Daoy (cell line): ENCODE measurements at regions not wholly inside any gene's neighbourhood (a gene's known extent, or its start where the extent isn't known, plus 50 kb on each side); places are given as distances from the start of the nearest gene placed in this dataset.

Experiments
- DNase-seq: peaks from one replicate; pipeline ENCODE4 v3.0.0-alpha.2; 2015; ENCODE audit warnings: low read depth

- peak; percentile 39 for DNase-seq
Observed at GRCh38 chr18:75607701-75608100, 180.2 kb upstream of the SMIM21 start.

GRCh38 chr18:75592527-75592926 is 165.0 kb upstream of the SMIM21 start:
- DNase-seq = no peak

- peak; percentile 9 for DNase-seq
Observed at GRCh38 chr18:75588412-75588811, 160.9 kb upstream of the SMIM21 start.

- no peak for DNase-seq
Observed at GRCh38 chr18:75587131-75587530, 159.6 kb upstream of the SMIM21 start.

- DNase-seq = no peak
Observed at GRCh38 chr18:75586130-75586889, 158.8 kb upstream of the SMIM21 start.

- no peak for DNase-seq
Observed at GRCh38 chr18:75582940-75583339, 155.4 kb upstream of the SMIM21 start.

GRCh38 chr18:75582406-75582821 is 154.9 kb upstream of the SMIM21 start:
- peak; percentile 44 for DNase-seq

GRCh38 chr18:75581336-75582131 is 154.0 kb upstream of the SMIM21 start:
- no peak for DNase-seq

GRCh38 chr18:75574187-75574586 is 146.7 kb upstream of the SMIM21 start:
- no peak for DNase-seq

GRCh38 chr18:75563150-75563549 is 135.6 kb upstream of the SMIM21 start:
- DNase-seq = no peak

GRCh38 chr18:75562216-75562615 is 134.7 kb upstream of the SMIM21 start:
- no peak for DNase-seq

GRCh38 chr18:75558790-75559189 is 131.3 kb upstream of the SMIM21 start:
- no peak for DNase-seq

- DNase-seq = no peak
Observed at GRCh38 chr18:75556841-75557240, 129.3 kb upstream of the SMIM21 start.

GRCh38 chr18:75554644-75555185 is 127.2 kb upstream of the SMIM21 start:
- no peak for DNase-seq

GRCh38 chr18:75554176-75554575 is 126.7 kb upstream of the SMIM21 start:
- DNase-seq = no peak

GRCh38 chr18:75553021-75553420 is 125.5 kb upstream of the SMIM21 start:
- no peak for DNase-seq

- DNase-seq = no peak
Observed at GRCh38 chr18:75551071-75551470, 123.6 kb upstream of the SMIM21 start.

GRCh38 chr18:75548353-75548905 is 120.9 kb upstream of the SMIM21 start:
- DNase-seq = peak; percentile 71

GRCh38 chr18:75546964-75547363 is 119.5 kb upstream of the SMIM21 start:
- no peak for DNase-seq

- DNase-seq = no peak
Observed at GRCh38 chr18:75545189-75545588, 117.7 kb upstream of the SMIM21 start.

GRCh38 chr18:75544496-75544895 is 117.0 kb upstream of the SMIM21 start:
- peak; percentile 77 for DNase-seq

GRCh38 chr18:75544051-75544481 is 116.6 kb upstream of the SMIM21 start:
- DNase-seq = peak; percentile 85
